HG02870 (cell line): ENCODE measurements at regions not wholly inside any gene's neighbourhood (a gene's known extent, or its start where the extent isn't known, plus 50 kb on each side); places are given as distances from the start of the nearest gene placed in this dataset.
"Not testable (repeated sequence)": the region's sequence is repeated elsewhere in the genome, so short reads cannot be mapped to it uniquely, and the experiment has no call there.

Experiments used
- ATAC-seq: cut with Tn5 transposase; IDR thresholded peaks from one replicate; pipeline ENCODE4 v1.9.1; 2021; ENCODE audit warnings: mild to moderate bottlenecking, moderate library complexity; ENCODE audit not compliant: unreplicated experiment

GRCh38 chr16:10312784-10313724, 72.8 kb upstream of the ATF7IP2 start:
- ATAC-seq = peak; percentile 75

GRCh38 chr16:10314317-10314716, 71.5 kb upstream of the ATF7IP2 start:
- no peak for ATAC-seq

GRCh38 chr16:10314811-10315210, 71.0 kb upstream of the ATF7IP2 start:
- ATAC-seq = no peak

GRCh38 chr16:10317425-10318001, 68.3 kb upstream of the ATF7IP2 start:
- ATAC-seq = no peak

GRCh38 chr16:10318798-10319500, 66.9 kb upstream of the ATF7IP2 start:
- ATAC-seq = no peak

- no peak for ATAC-seq
Observed at GRCh38 chr16:10321407-10322387, 64.2 kb upstream of the ATF7IP2 start.

- no peak for ATAC-seq
Observed at GRCh38 chr16:10322723-10323527, 62.9 kb upstream of the ATF7IP2 start.

GRCh38 chr16:10323528-10323869, 62.4 kb upstream of the ATF7IP2 start:
- no peak for ATAC-seq

- ATAC-seq = no peak
Observed at GRCh38 chr16:10324210-10324609, 61.7 kb upstream of the ATF7IP2 start.

- no peak for ATAC-seq
Observed at GRCh38 chr16:10325783-10326543, 59.9 kb upstream of the ATF7IP2 start.

- ATAC-seq = no peak
Observed at GRCh38 chr16:10326647-10327046, 59.2 kb upstream of the ATF7IP2 start.

GRCh38 chr16:10328291-10328690, 57.6 kb upstream of the ATF7IP2 start:
- ATAC-seq = not testable (repeated sequence)

- no peak for ATAC-seq
Observed at GRCh38 chr16:10332241-10332640, 53.6 kb upstream of the ATF7IP2 start.

GRCh38 chr16:10332775-10333174, 53.1 kb upstream of the ATF7IP2 start:
- ATAC-seq = no peak

GRCh38 chr16:10333321-10334032, 52.4 kb upstream of the ATF7IP2 start:
- ATAC-seq = no peak

- no peak for ATAC-seq
Observed at GRCh38 chr16:10335681-10336080, 50.2 kb upstream of the ATF7IP2 start.
